ENCODE measurements at regions not wholly inside any gene's neighbourhood (a gene's known extent, or its start where the extent isn't known, plus 50 kb on each side); places are given as distances from the start of the nearest gene placed in this dataset.

DNA sequence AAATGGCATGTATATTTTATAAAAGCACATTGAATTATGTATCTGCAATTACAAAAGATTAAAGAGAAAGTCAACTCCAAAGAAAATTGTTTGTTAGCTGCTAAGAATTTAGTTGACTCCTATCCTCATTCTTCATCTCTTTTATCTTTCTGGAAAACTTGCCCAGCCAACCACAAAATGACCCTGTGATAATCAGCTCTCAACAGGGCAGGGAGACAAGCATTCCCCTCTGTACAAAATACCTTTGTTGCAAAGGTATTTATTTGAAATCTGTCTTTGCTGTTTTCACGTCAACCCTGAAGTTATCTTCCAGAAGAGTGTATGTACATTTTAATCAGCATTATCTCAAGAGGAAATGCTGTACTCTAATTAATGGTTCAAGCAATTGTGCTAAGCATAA, 191.1 kb upstream of the DDI1 start:
- TF ChIP-seq EZH2phosphoT487 (IDR thresholded peaks at IDR 0.05) = no peak
- TF ChIP-seq, protein P1, sequence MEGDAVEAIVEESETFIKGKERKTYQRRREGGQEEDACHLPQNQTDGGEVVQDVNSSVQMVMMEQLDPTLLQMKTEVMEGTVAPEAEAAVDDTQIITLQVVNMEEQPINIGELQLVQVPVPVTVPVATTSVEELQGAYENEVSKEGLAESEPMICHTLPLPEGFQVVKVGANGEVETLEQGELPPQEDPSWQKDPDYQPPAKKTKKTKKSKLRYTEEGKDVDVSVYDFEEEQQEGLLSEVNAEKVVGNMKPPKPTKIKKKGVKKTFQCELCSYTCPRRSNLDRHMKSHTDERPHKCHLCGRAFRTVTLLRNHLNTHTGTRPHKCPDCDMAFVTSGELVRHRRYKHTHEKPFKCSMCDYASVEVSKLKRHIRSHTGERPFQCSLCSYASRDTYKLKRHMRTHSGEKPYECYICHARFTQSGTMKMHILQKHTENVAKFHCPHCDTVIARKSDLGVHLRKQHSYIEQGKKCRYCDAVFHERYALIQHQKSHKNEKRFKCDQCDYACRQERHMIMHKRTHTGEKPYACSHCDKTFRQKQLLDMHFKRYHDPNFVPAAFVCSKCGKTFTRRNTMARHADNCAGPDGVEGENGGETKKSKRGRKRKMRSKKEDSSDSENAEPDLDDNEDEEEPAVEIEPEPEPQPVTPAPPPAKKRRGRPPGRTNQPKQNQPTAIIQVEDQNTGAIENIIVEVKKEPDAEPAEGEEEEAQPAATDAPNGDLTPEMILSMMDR (IDR thresholded peaks at IDR 0.05) = no peak
